ENCODE measurements at regions not wholly inside any gene's neighbourhood (a gene's known extent, or its start where the extent isn't known, plus 50 kb on each side); places are given as distances from the start of the nearest gene placed in this dataset.

GRCh38 chr14:89524990-89525667 is 108.1 kb upstream of the FOXN3 start:
- POLR2A ChIA-PET, result interaction anchor here (0.7 kb wide), 1 partner anchor 70 kb away, joined by 3 read pairs; no protein-coding TSS in a partner anchor
- DNase-seq (ENCODE audit: extremely low read depth in 1 of 4, low spot score in 3 of 4) (no peak), ATAC-seq (no peak), FAIRE-seq (no peak)
- no peak overlapping the region for H3K4me2 ChIP-seq (ENCODE audit: insufficient read depth, low read length)
- no peak overlapping the region for H3K27ac ChIP-seq (ENCODE audit: extremely low read depth, low read depth, low read length)
- H3K9ac ChIP-seq (ENCODE audit: insufficient read depth in 1 of 2, low read depth in 2 of 2, low read length in 2 of 2), result no peak overlapping the region
- no peaks in the 10 kb centered on the region for H3K27me3 ChIP-seq (ENCODE audit: control insufficient read depth in 2 of 2, insufficient read depth in 2 of 2, low read length in 2 of 2)
- in situ Hi-C loops (cut with MboI), result no loop called here
- no peaks in the 10 kb centered on the region for H3K79me2 ChIP-seq (ENCODE audit: control insufficient read depth, insufficient read depth, low read length)
- H3K9me3 ChIP-seq (replicated peaks; ENCODE audit: control insufficient read depth, insufficient read depth, low read depth, low read length), result no peaks in the 10 kb centered on the region
- no peaks in the 10 kb centered on the region for H4K20me1 ChIP-seq (replicated peaks; ENCODE audit: control insufficient read depth, insufficient read depth, low read length)
- TF ChIP-seq ZNF830 (CRISPR knock-in tag; IDR thresholded peaks at IDR 0.05), result no peak
- TF ChIP-seq ZNF592 (IDR thresholded peaks at IDR 0.05), result no peak
- no peak for TF ChIP-seq FOXJ3 (CRISPR knock-in tag; IDR thresholded peaks at IDR 0.05)
- no peak for TF ChIP-seq ZNF324 (CRISPR knock-in tag; IDR thresholded peaks at IDR 0.05)
- TF ChIP-seq TSC22D4 (tag; IDR thresholded peaks at IDR 0.05), result no peak
- TF ChIP-seq ELF2 (CRISPR knock-in tag; IDR thresholded peaks at IDR 0.05), result no peak
- no peak for TF ChIP-seq ZNF3 (CRISPR knock-in tag; IDR thresholded peaks at IDR 0.05)
- TF ChIP-seq BMI1 (IDR thresholded peaks at IDR 0.05; ENCODE audit: low read length), result no peak
- TF ChIP-seq TFAP4 (CRISPR knock-in tag; IDR thresholded peaks at IDR 0.05; ENCODE audit: borderline replicate concordance), result no peak
- no peak for TF ChIP-seq CHD1 (IDR thresholded peaks at IDR 0.05; ENCODE audit: low read length)
- no peak for TF ChIP-seq RBM25 (IDR thresholded peaks at IDR 0.05; ENCODE audit: low read depth, low read length, severe bottlenecking)
- no peak for TF ChIP-seq NFYB (IDR thresholded peaks at IDR 0.05; ENCODE audit: extremely low read depth, insufficient read length)
- TF ChIP-seq ESRRA (IDR thresholded peaks at IDR 0.05; ENCODE audit: borderline replicate concordance, low read depth), result no peak
- H2AFZ ChIP-seq (ENCODE audit: low read depth, low read length), result no peak overlapping the region
- H3K9me1 ChIP-seq (ENCODE audit: control insufficient read depth, insufficient read depth, low read length), result no peaks in the 10 kb centered on the region
- WGBS (ENCODE audit: insufficient coverage, low coverage, missing lambda C conversion rate), result 0% methylated on average over 3 of the region's 4 CpGs
- H3K36me3 ChIP-seq (ENCODE audit: control insufficient read depth, insufficient read depth, low read length), result no peaks in the 10 kb centered on the region
- no peak overlapping the region for H3K4me3 ChIP-seq
- CTCF ChIA-PET (ENCODE audit: low intra/inter-chr PET ratio), result no interaction called here
- intact Hi-C loops (cut with micrococcal nuclease), result no loop called here
- no peaks in the 10 kb centered on the region for H3K4me1 ChIP-seq (replicated peaks in 1 of 2; ENCODE audit: control insufficient read depth in 2 of 2, insufficient read depth in 2 of 2, low read length in 2 of 2)
- BruUV-seq (replicated peaks), result no TSS peak
